CD4-positive, alpha-beta T cell treated with Interleukin-6 at 100 ng/mL for 8 hours (primary cell): ENCODE measurements at regions not wholly inside any gene's neighbourhood (a gene's known extent, or its start where the extent isn't known, plus 50 kb on each side); places are given as distances from the start of the nearest gene placed in this dataset.
"Not testable (repeated sequence)": the region's sequence is repeated elsewhere in the genome, so short reads cannot be mapped to it uniquely, and the experiment has no call there.

Source experiments
- DNase-seq: peaks from one replicate; pipeline ENCODE4 v3.0.0-alpha.2; 2020; ENCODE audit warnings: mixed read lengths, low spot score

DNA sequence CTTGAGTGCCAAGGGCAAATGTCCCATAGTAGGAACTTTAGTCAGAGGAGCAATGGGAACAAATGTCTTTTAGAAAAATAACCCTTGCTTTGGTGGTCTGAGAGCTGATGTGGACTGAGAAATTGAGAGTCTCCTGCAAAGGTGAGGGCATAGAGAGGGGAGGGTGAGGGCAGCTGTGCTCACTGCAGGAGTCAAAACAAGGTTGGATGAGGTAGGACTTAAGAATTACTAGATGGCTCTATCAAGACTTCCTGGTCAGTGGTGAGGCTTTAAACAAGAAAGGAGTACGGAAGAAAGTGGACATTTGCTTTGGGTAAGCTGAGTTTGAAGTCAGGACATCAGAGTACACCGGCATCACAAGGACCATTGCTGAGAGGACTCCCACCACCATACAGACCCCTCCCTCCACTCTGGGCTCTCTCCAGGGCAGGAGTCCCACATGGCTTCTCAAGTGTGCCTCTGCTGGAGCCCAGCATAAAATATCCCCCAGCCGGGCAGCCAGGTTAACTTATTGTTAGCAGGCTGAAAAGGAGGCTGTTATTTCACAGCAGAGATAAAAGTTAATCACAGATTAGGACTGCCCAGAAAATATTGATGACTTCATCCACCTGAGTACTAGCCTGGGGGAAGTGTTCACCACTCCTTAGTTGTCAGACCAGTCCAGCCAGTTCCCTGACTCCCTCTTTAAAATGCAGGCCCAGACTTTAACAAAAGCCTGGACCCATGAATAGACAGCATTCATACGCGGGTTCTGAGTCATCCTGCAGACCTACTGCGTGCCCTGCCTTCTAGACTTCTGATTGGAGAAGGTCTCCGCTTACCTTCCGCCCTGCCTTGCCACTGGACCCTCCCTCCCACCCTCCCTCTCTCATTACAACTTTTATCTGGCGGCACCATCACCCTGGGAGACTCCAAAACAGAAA is 167.2 kb downstream of the BCL2L11 start:
- DNase-seq, result not testable (repeated sequence)

- not testable (repeated sequence) for DNase-seq
Measured at GRCh38 chr2:111290370-111290769, 169.7 kb downstream of the BCL2L11 start.

DNA sequence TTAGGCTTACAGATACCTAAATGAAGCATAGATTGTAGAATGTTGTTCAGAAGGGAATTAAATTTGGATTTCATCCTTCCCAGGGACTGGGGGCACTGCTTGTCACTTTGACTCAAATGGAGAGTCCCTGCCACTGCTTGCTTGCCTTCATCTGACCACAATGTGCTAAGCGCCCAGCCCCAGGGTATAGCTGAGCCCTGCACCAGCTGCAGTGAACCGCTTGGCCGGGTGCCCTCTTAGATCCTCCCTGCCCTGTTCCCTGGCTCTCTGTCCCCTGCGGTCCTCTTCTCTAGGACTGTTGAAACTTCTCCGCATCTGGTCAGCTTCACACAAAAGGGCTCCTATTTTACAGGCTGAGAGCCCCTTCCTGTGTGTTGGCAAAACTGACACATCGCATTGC is 170.9 kb downstream of the BCL2L11 start:
- not testable (repeated sequence) for DNase-seq

- not testable (repeated sequence) for DNase-seq
Measured at GRCh38 chr2:111292232-111292968, 171.7 kb downstream of the BCL2L11 start.

DNA sequence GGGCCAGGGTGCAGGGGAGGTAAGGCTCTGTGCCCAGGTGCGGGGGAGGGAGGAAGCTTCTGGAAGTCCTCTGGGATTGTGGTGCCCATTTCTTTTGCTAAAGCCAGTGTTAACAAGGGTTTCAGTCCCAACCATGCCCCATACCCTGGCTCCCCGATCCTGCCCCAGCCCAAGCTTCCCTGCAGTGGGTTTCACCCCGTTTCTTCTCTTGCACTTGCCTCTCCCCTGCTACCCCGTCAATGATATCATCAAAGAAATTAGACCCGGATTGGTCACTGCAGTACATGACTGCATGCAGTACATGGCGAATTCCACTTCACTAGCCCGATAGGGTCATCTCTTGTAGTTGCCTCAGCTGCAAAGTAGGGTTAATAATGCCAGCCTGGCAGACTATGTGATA is 174.0 kb downstream of the BCL2L11 start:
- not testable (repeated sequence) for DNase-seq

GRCh38 chr2:111296122-111296804 is 175.5 kb downstream of the BCL2L11 start:
- not testable (repeated sequence) for DNase-seq

- not testable (repeated sequence) for DNase-seq
Measured at GRCh38 chr2:111297128-111297527, 176.4 kb downstream of the BCL2L11 start.

DNA sequence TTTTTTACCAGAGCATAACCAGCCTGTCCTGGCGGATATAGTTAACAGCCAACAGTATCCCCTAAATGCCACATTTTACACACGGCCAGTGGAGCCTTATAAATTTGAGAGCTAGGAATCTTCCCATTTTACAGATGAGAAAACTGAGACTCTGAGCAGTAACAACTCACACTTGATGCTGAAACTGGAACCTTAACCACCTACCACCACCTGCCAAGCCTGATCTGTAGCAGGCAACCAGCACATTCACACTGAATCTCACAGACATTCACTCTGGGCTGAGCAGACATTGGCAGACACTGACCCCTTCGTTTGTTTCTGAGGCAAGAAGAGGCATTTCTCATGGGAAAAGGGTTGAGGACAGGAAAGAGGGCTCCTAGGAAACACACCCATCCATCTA is 178.2 kb downstream of the BCL2L11 start:
- DNase-seq, result not testable (repeated sequence)

GRCh38 chr2:111299635-111300034 is 178.9 kb downstream of the BCL2L11 start:
- not testable (repeated sequence) for DNase-seq

DNA sequence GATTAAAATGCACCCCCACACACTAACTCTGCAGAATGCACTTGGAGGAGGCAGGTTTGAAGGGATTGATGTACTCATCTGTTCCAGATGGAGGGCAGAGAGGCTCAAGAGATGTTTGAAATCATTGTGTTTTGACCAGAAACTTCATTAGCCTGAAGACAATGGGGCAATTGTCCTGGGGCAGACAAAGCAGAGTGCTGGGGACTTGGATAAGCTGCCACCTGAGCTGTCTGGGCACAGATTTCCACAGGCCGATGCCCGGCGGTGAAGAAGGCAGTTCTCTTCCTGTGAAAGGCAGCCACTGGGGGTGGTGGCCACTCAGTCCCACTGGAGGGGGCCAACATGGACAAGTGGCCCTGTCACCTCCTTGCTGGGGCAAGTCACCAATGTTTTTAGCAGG is 181.0 kb downstream of the BCL2L11 start:
- DNase-seq, result not testable (repeated sequence)

DNA sequence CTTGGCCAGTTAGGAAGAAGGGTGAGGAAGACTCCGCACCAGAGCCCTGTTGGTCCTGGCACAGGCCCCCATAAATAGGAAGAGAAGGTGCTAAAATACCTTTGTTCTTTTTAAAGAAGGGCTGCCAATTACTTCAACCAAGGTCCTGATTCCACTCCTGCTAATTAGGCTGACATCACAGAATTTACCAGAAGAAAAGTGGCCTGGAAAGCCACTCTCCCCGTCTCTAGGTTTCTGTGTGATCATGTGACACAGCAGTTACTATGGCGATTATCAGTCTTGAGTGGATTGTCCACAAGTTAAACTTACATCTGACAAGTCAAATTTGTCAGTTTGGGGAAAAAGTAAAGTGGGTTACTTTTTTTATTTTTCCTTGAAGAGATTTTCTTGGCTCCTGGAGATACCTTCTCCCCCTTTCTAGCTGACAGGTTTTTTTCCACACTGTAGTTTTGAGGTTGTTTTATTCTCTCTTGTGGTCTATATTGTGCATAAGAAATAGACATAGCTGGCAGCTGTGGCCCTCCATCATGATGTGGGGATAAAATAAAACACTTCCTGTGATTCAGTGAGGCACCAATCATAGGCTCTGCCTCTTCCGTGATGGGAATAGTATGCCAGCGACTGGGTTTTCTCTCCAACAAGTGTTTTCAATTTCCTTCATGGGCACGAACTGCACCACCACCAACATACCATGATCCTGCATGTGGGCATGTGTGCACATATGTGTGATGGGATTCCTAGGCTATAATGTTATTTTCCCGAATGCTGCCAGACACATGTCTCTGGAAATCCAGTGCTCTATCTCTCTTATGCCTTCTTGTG is 181.9 kb downstream of the BCL2L11 start:
- not testable (repeated sequence) for DNase-seq

- not testable (repeated sequence) for DNase-seq
Measured at GRCh38 chr2:111307302-111307701, 186.6 kb downstream of the BCL2L11 start.

- DNase-seq, result not testable (repeated sequence)
Measured at GRCh38 chr2:111309231-111310075, 188.7 kb downstream of the BCL2L11 start.

DNA sequence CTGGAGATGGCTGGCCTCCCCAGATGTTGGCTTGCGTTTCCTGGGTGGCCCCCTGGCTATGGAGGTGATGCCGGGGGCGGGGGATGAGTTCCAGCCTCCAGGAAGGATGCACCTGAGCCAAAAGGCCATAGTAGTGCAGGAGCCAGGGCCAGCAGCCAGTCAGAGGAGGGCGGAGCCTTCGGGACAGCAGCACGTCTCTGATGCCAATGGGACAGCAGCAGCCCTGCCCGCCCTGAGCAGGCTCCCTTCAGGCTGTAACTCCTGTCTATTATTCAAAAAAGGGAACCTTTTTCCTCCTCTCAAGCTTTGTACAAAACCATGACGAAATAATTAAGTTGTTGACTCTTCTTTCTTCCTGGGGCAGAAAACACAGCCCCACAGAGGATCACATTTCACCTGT is 189.7 kb downstream of the BCL2L11 start:
- DNase-seq, result not testable (repeated sequence)

- DNase-seq, result not testable (repeated sequence)
Measured at GRCh38 chr2:111311568-111311967, 190.9 kb downstream of the BCL2L11 start.

DNA sequence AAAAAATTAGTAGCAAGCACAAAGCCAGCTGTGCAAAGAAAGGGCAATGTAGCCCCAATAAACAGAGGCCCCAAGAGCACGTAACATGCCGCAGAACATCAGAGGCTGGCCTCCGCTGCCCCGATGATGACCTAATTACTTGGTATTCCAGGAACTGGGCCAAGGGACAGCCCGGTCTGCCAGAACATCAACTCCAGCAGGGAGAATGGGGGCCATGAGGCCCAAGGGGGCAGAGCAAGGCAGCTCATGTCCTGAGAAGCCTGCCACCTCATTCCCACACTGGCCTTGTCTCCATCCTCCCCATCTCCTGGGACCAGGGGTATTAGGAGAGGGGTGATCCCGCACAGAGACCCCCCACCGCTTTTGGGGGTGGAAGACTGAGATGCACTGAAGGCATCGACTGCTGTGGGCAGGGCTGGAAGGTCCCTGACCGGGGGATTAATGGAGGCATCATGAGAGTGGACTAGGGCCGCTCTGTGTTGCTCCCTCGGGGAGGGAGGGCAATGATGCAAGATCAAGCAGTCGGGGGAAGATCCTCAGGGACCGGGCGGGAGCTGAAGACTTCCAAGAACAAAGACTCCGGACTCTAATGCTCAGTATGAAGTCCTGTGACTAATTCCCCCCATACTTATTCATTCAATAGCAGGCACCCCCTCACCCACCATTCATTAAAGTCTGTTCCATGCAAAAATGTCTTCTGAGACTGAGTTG is 192.3 kb downstream of the BCL2L11 start:
- DNase-seq, result not testable (repeated sequence)

DNA sequence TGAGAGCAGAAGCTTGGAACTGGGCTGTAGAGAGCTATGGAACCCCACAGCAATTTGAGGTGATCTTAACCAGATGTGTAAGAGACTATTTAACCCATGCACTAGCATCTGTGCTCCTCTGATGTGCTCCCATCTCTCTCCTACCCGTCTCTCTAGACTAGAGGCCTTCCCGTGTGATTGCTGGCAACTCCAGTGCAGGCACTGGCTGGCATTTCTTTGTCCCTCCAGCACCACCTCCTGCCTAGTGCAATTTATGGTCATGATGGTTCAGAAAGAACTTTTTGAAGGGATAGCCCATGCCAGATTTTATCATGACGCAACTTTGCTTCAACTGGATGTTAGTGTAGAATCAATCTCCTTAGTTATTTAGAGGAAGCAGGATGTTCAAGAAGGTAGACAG is 193.0 kb downstream of the BCL2L11 start:
- not testable (repeated sequence) for DNase-seq

DNA sequence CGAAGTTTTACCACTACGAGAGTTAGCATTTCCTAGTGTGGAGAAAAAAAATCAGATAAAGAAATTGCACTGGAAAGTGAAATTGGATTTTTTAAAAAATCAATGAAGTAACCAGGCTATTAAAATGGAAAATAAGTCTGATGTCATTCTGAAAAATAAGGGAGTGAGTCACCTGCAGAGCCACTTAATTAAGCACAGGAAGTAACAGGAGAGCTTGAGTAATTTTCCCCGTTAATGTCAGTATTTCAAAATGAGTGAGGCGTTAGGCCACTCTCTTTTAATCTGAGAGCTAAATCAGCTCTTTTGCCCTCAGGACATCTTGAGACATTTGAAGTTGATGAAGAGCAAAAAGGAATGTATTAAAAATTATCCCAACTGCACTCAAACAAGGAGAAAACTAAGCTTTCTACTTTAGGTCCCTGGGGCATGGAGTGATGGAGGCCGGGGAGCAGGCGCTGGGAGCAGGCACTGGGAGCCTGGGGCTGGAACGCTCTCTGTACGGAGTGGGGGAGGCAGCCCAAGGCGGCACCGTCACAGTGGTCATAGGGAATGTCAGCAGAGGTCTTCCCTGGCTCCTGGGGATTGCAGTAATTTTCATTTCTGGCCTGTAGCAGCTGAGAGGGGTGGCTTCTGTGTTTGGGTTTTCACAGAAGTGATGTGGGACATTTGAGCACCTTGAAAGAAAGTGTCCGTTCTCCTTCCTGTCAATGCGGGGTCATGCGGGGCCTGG is 194.6 kb downstream of the BCL2L11 start:
- DNase-seq, result not testable (repeated sequence)

GRCh38 chr2:111316221-111316741 is 195.6 kb downstream of the BCL2L11 start:
- not testable (repeated sequence) for DNase-seq
